ENCODE measurements at regions not wholly inside any gene's neighbourhood (a gene's known extent, or its start where the extent isn't known, plus 50 kb on each side); places are given as distances from the start of the nearest gene placed in this dataset. TPM values are rescaled to one million over a fixed set of nuclear protein-coding genes. Genes with fewer than 3 reads are reported as not detected.

Small RNA genes lying in the stretch of these regions (microRNA-seq; reads per million reads assigned to microRNA genes)
- gene RNU6-551P (ENCODE audit: insufficient read depth, insufficient read length), result not detected

Small RNA genes lying in the stretch of these regions (small RNA-seq; reads per million reads assigned to genes)
- gene RNU6-551P, result 0 reads per million in 5 experiments
